HCT116 (cell line): ENCODE measurements at regions not wholly inside any gene's neighbourhood (a gene's known extent, or its start where the extent isn't known, plus 50 kb on each side); places are given as distances from the start of the nearest gene placed in this dataset.

ENCODE experiments used
- ATAC-seq: fragments of 200-7000 bp; cut with Tn5 transposase; 2 replicates; pipeline ENCODE4 v1.9.1; 2020; ENCODE audit warnings: mild to moderate bottlenecking, moderate library complexity
- BruUV-seq: library from RNA; stranded (reverse); fragments of 400-500 nt; replicated peaks from 2 replicates; lab custom pipeline; 2021; lab: Mats Ljungman, UMichigan
- CTCF ChIA-PET: fragments of 300-600 bp; sonication (Branson Sonifier 250); formaldehyde crosslinking; loops from one replicate; lab custom pipeline; 2021; ENCODE audit warnings: antibody characterized with exemption; lab: Charles Lee
- POLR2A ChIA-PET: fragments of 300-600, 350-600 bp; sonication (Branson Sonifier 250); formaldehyde crosslinking; loops from one replicate; lab custom pipeline; 2021; ENCODE audit warnings: antibody characterized with exemption; lab: Charles Lee
- RAD21 ChIA-PET, 2 experiments: fragments of 300-600 bp; sonication (Branson Sonifier 250); formaldehyde crosslinking; loops; one replicate each; lab custom pipeline; 2023; ENCODE audit warnings: low total read pairs in 2 of 2; ENCODE audit not compliant: uncharacterized antibody in 2 of 2, unreplicated experiment in 2 of 2, low non-redundant PET in 1 of 2; lab: Charles Lee
- DNase-seq: peaks from one replicate; pipeline ENCODE4 v3.0.0-alpha.2; 2010; ENCODE audit warnings: low read depth, low spot score
- H2AFZ ChIP-seq: fragments of 200-600 bp; shearing (Covaris generic), sonication (generic); 2 replicates; pipeline ENCODE4 v1.6.1; 2017; ENCODE audit warnings: low read depth, mixed run types, mixed read lengths, antibody characterized with exemption, low read length; ENCODE audit not compliant: poor library complexity, severe bottlenecking
- H3K27ac ChIP-seq: 2 replicates; pipeline ENCODE4 v1.5.1; 2012; ENCODE audit warnings: low read depth, low read length
- H3K27me3 ChIP-seq: fragments of 200-600 bp; sonication (generic); 2 replicates; pipeline ENCODE4 v1.6.1; 2016; ENCODE audit warnings: mixed run types, low read length, mixed read lengths; ENCODE audit not compliant: insufficient read depth
- H3K36me3 ChIP-seq, 2 experiments: fragments of 200-500 bp in 1 of 2; fragments of 200-600 bp in 1 of 2; sonication (Bioruptor generic) in 1 of 2; sonication (generic) in 1 of 2; 2 replicates each; pipeline versions ENCODE4 v1.5.1 to v1.6.1; 2014 to 2016; ENCODE audit warnings: low read length in 2 of 2, inconsistent platforms in 1 of 2, mixed read lengths in 1 of 2, mixed run types in 1 of 2; ENCODE audit not compliant: insufficient read depth in 2 of 2, control insufficient read depth in 1 of 2
- H3K4me1 ChIP-seq, 2 experiments: fragments of 200-600 bp in 1 of 2; sonication (generic) in 1 of 2; 2 replicates each; pipeline versions ENCODE4 v1.5.1 to v1.6.1; 2012 to 2017; ENCODE audit warnings: low read length in 2 of 2, inconsistent platforms in 1 of 2, mild to moderate bottlenecking in 1 of 2, mixed read lengths in 1 of 2, mixed run types in 1 of 2, moderate library complexity in 1 of 2; ENCODE audit not compliant: insufficient read depth in 2 of 2, control insufficient read depth in 1 of 2
- H3K4me2 ChIP-seq: fragments of 200-600 bp; sonication (generic); 2 replicates; pipeline ENCODE4 v1.6.1; 2017; ENCODE audit warnings: mixed run types, low read length, mixed read lengths
- H3K4me3 ChIP-seq, 2 experiments: fragments of 200-600 bp in 1 of 2; sonication (generic) in 1 of 2; replicated peaks in 1 of 2; 2 replicates each; pipeline ENCODE4 v1.5.1; 2011 to 2016; ENCODE audit warnings: low read length in 2 of 2, control low read depth in 1 of 2, low read depth in 1 of 2, mild to moderate bottlenecking in 1 of 2, mixed read lengths in 1 of 2, mixed run types in 1 of 2
- H3K79me2 ChIP-seq: fragments of 200-600 bp; sonication (generic); 2 replicates; pipeline ENCODE4 v1.6.1; 2017; ENCODE audit warnings: mild to moderate bottlenecking, mixed run types, low read length, moderate library complexity, mixed read lengths; ENCODE audit not compliant: insufficient read depth
- H3K9ac ChIP-seq: fragments of 200-600 bp; sonication (generic); 2 replicates; pipeline ENCODE4 v1.6.1; 2016; ENCODE audit warnings: low read length, mixed read lengths
- H3K9me2 ChIP-seq: fragments of 200-600 bp; sonication (generic), shearing (Covaris generic); 2 replicates; pipeline ENCODE4 v1.6.1; 2017; ENCODE audit warnings: mixed run types, mild to moderate bottlenecking, moderate library complexity; ENCODE audit not compliant: insufficient read depth
- H3K9me3 ChIP-seq, 2 experiments: fragments of 200-500 bp in 1 of 2; fragments of 200-600 bp in 1 of 2; sonication (Bioruptor generic) in 1 of 2; sonication (generic) in 1 of 2; 2 replicates each; pipeline ENCODE4 v1.6.1; 2014 to 2017; ENCODE audit warnings: low read length in 2 of 2, mixed read lengths in 2 of 2, inconsistent platforms in 1 of 2, low read depth in 1 of 2, mild to moderate bottlenecking in 1 of 2, mixed run types in 1 of 2, moderate library complexity in 1 of 2; ENCODE audit not compliant: control insufficient read depth in 1 of 2, insufficient read depth in 1 of 2
- H4K20me1 ChIP-seq: fragments of 200-600 bp; sonication (generic), shearing (Covaris generic); 2 replicates; pipeline ENCODE4 v1.6.1; 2017; ENCODE audit warnings: mixed run types, mild to moderate bottlenecking, moderate library complexity; ENCODE audit not compliant: insufficient read depth
- ATF3 ChIP-seq: IDR thresholded peaks from 2 replicates; pipeline ENCODE4 v1.6.1; 2012
- CBX3 ChIP-seq: IDR thresholded peaks from 2 replicates; pipeline ENCODE4 v1.6.1; 2012; ENCODE audit warnings: low read depth
- CEBPB ChIP-seq: IDR thresholded peaks from 2 replicates; pipeline ENCODE4 v1.6.1; 2012; ENCODE audit warnings: low read depth
- EGR1 ChIP-seq: IDR thresholded peaks from 2 replicates; pipeline ENCODE4 v1.6.1; 2012; ENCODE audit warnings: low read depth
- ELF1 ChIP-seq: IDR thresholded peaks from 2 replicates; pipeline ENCODE4 v1.6.1; 2012; ENCODE audit warnings: low read depth, borderline replicate concordance
- EZH2 ChIP-seq: fragments of 200-600 bp; sonication (generic); IDR thresholded peaks from 2 replicates; pipeline ENCODE4 v1.6.1; 2017; ENCODE audit warnings: antibody characterized with exemption, mixed run types
- EZH2phosphoT487 ChIP-seq: fragments of 200-600 bp; IDR thresholded peaks from 2 replicates; pipeline ENCODE4 v1.6.1; 2018; ENCODE audit warnings: antibody characterized with exemption, borderline replicate concordance
- FOSL1 ChIP-seq: IDR thresholded peaks from 2 replicates; pipeline ENCODE4 v1.6.1; 2012; ENCODE audit warnings: low read depth
- JUND ChIP-seq: IDR thresholded peaks from 2 replicates; pipeline ENCODE4 v1.6.1; 2012
- POLR2AphosphoS5 ChIP-seq: IDR thresholded peaks from 2 replicates; pipeline ENCODE4 v1.6.1; 2011; ENCODE audit warnings: mild to moderate bottlenecking, low read depth, low read length, moderate library complexity
- RAD21 ChIP-seq: IDR thresholded peaks from 2 replicates; pipeline ENCODE4 v1.6.1; 2012; ENCODE audit warnings: low read depth, mild to moderate bottlenecking
- REST ChIP-seq: IDR thresholded peaks from 2 replicates; pipeline ENCODE4 v1.6.1; 2012; ENCODE audit warnings: low read depth
- SIN3A ChIP-seq: IDR thresholded peaks from 2 replicates; pipeline ENCODE4 v1.6.1; 2012; ENCODE audit warnings: low read depth
- SP1 ChIP-seq: IDR thresholded peaks from 2 replicates; pipeline ENCODE4 v1.6.1; 2012; ENCODE audit warnings: low read depth
- TCF7L2 ChIP-seq: IDR thresholded peaks from 2 replicates; pipeline ENCODE4 v1.7.0; 2011; ENCODE audit warnings: borderline replicate concordance, inconsistent platforms; ENCODE audit not compliant: insufficient read depth, insufficient read length; ENCODE audit errors: extremely low read depth
- ZBTB33 ChIP-seq: IDR thresholded peaks from 2 replicates; pipeline ENCODE4 v1.6.1; 2011; ENCODE audit warnings: mild to moderate bottlenecking, low read length, moderate library complexity; ENCODE audit not compliant: insufficient replicate concordance; ENCODE audit errors: extremely low read depth
- ZFX ChIP-seq: fragments of 450-650 bp; IDR thresholded peaks from 2 replicates; pipeline ENCODE4 v1.6.1; 2017
- ZNF274 ChIP-seq: fragments of 200-500 bp; sonication (Bioruptor generic); IDR thresholded peaks from 2 replicates; pipeline ENCODE4 v1.6.1; 2014; ENCODE audit warnings: mild to moderate bottlenecking, low read depth, low read length, inconsistent platforms
- intact Hi-C: fragments of 100-400 bp; cut with micrococcal nuclease; formaldehyde crosslinking; loops from 2 replicates; pipeline ENCODE4 v1.10.0; 2022

GRCh38 chr10:54869022-54869421 is 68.0 kb upstream of the PCDH15 start:
- Histone ChIP-seq H3K79me2 (no peaks in the 10 kb centered on the region), H2AFZ (no peak overlapping the region), H3K9me2 (no peaks in the 10 kb centered on the region), H3K27me3 (no peaks in the 10 kb centered on the region), H3K4me1 (no peaks in the 10 kb centered on the region), H3K4me3 (no peak overlapping the region), H3K27ac (no peak overlapping the region), H3K36me3 (no peaks in the 10 kb centered on the region), H3K9ac (no peak overlapping the region), H4K20me1 (no peaks in the 10 kb centered on the region), H3K9me3 (peaks cover 20 to 23% of the 10 kb centered on the region in 2 experiments; a peak in 2 of 4 replicates), H3K4me2 (no peak overlapping the region)
- intact Hi-C loops = no loop called here
- ChIA-PET CTCF (no interaction called here), POLR2A (no interaction called here), RAD21 (no interaction called here)
- ATAC-seq = no peak
- no peak for DNase-seq
- no TSS peak for BruUV-seq
- TF ChIP-seq ZFX = no peak
- TF ChIP-seq ZNF274 = no peak
- TF ChIP-seq JUND = no peak
- no peak for TF ChIP-seq EZH2phosphoT487
- no peak for TF ChIP-seq EGR1
- TF ChIP-seq ZBTB33 = no peak

GRCh38 chr10:54866666-54867065 is 65.6 kb upstream of the PCDH15 start:
- Histone ChIP-seq H3K27ac (no peak overlapping the region), H3K9me3 (peaks cover 22 to 25% of the 10 kb centered on the region in 2 experiments; a peak in 2 of 4 replicates), H3K4me3 (no peak overlapping the region), H3K4me2 (no peak overlapping the region), H3K9ac (no peak overlapping the region), H3K36me3 (no peaks in the 10 kb centered on the region), H4K20me1 (no peaks in the 10 kb centered on the region), H3K4me1 (no peaks in the 10 kb centered on the region), H2AFZ (no peak overlapping the region), H3K9me2 (no peaks in the 10 kb centered on the region), H3K27me3 (no peaks in the 10 kb centered on the region), H3K79me2 (no peaks in the 10 kb centered on the region)
- intact Hi-C loops = no loop called here
- ChIA-PET POLR2A (no interaction called here), RAD21 (no interaction called here), CTCF (no interaction called here)
- no peak for DNase-seq
- BruUV-seq = no TSS peak
- no peak for ATAC-seq
- TF ChIP-seq POLR2AphosphoS5 (no peak), REST (no peak), FOSL1 (no peak), EZH2 (no peak), SP1 (no peak), SIN3A (no peak), CEBPB (no peak), ELF1 (no peak), ZFX (no peak), RAD21 (no peak), ZNF274 (no peak), ATF3 (no peak), TCF7L2 (no peak), JUND (no peak), CBX3 (no peak)
